Neural cell (in vitro differentiated cells): ENCODE measurements at regions not wholly inside any gene's neighbourhood (a gene's known extent, or its start where the extent isn't known, plus 50 kb on each side); places are given as distances from the start of the nearest gene placed in this dataset.

Experiments
- EP300 ChIP-seq: fragments of 450-650 bp; conservative IDR thresholded peaks from 2 replicates; pipeline ENCODE4 v1.6.1; 2014; ENCODE audit warnings: antibody characterized with exemption, mild to moderate bottlenecking, moderate library complexity; ENCODE audit not compliant: poor library complexity, severe bottlenecking
- EZH2 ChIP-seq: fragments of 200-600, 300-800 bp; shearing (Covaris generic), sonication (generic); IDR thresholded peaks from 2 replicates; pipeline ENCODE4 v1.6.1; 2014; ENCODE audit warnings: antibody characterized with exemption, low read length, borderline replicate concordance, mild to moderate bottlenecking; ENCODE audit not compliant: insufficient read depth, poor library complexity, severe bottlenecking
- POLR2AphosphoS5 ChIP-seq: IDR thresholded peaks from 2 replicates; pipeline ENCODE4 v1.6.1; 2012
- RAD21 ChIP-seq: fragments of 450-650 bp; conservative IDR thresholded peaks from 2 replicates; pipeline ENCODE4 v1.6.1; 2014; ENCODE audit warnings: antibody characterized with exemption, mild to moderate bottlenecking, moderate library complexity
- SMC3 ChIP-seq: fragments of 450-650 bp; conservative IDR thresholded peaks from 2 replicates; pipeline ENCODE4 v1.6.1; 2014; ENCODE audit warnings: antibody characterized with exemption, mild to moderate bottlenecking, moderate library complexity; ENCODE audit not compliant: poor library complexity
- TAF1 ChIP-seq: IDR thresholded peaks from 2 replicates; pipeline ENCODE4 v1.6.1; 2012; ENCODE audit warnings: low read depth
- TF ChIP-seq, protein P1 (sequence below): fragments of 450-650 bp; IDR thresholded peaks from 2 replicates; pipeline ENCODE4 v1.5.1; 2014; ENCODE audit warnings: antibody characterized with exemption, mild to moderate bottlenecking, moderate library complexity; ENCODE audit not compliant: poor library complexity, severe bottlenecking
- TF ChIP-seq, protein P2 (sequence below): IDR thresholded peaks from 2 replicates; pipeline ENCODE4 v1.6.1; 2012; ENCODE audit warnings: borderline replicate concordance

DNA sequence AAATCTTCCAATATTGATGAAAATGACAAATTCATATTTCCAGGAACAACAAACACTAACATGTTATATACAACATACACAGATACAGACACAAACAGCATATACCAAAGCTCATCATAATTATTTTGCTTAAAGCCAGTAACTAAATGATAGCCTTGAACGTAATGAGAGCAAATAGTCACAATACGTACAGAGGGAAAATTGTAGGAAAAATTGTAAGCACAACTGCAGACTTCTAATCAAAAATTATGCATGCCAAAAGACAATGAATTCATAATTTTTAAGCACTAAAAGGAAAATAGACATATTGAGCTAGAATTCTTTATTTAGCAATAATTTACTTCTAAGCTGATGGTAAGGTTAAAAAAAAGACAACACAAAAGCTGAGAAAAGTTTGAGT, 1466.9 kb upstream of the CELF2 start:
- TF ChIP-seq TAF1: no peak
- TF ChIP-seq, protein P1, sequence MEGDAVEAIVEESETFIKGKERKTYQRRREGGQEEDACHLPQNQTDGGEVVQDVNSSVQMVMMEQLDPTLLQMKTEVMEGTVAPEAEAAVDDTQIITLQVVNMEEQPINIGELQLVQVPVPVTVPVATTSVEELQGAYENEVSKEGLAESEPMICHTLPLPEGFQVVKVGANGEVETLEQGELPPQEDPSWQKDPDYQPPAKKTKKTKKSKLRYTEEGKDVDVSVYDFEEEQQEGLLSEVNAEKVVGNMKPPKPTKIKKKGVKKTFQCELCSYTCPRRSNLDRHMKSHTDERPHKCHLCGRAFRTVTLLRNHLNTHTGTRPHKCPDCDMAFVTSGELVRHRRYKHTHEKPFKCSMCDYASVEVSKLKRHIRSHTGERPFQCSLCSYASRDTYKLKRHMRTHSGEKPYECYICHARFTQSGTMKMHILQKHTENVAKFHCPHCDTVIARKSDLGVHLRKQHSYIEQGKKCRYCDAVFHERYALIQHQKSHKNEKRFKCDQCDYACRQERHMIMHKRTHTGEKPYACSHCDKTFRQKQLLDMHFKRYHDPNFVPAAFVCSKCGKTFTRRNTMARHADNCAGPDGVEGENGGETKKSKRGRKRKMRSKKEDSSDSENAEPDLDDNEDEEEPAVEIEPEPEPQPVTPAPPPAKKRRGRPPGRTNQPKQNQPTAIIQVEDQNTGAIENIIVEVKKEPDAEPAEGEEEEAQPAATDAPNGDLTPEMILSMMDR: no peak
- TF ChIP-seq POLR2AphosphoS5: no peak
- no peak for TF ChIP-seq EP300
- no peak for TF ChIP-seq EZH2
- no peak for TF ChIP-seq SMC3
- TF ChIP-seq, protein P2, sequence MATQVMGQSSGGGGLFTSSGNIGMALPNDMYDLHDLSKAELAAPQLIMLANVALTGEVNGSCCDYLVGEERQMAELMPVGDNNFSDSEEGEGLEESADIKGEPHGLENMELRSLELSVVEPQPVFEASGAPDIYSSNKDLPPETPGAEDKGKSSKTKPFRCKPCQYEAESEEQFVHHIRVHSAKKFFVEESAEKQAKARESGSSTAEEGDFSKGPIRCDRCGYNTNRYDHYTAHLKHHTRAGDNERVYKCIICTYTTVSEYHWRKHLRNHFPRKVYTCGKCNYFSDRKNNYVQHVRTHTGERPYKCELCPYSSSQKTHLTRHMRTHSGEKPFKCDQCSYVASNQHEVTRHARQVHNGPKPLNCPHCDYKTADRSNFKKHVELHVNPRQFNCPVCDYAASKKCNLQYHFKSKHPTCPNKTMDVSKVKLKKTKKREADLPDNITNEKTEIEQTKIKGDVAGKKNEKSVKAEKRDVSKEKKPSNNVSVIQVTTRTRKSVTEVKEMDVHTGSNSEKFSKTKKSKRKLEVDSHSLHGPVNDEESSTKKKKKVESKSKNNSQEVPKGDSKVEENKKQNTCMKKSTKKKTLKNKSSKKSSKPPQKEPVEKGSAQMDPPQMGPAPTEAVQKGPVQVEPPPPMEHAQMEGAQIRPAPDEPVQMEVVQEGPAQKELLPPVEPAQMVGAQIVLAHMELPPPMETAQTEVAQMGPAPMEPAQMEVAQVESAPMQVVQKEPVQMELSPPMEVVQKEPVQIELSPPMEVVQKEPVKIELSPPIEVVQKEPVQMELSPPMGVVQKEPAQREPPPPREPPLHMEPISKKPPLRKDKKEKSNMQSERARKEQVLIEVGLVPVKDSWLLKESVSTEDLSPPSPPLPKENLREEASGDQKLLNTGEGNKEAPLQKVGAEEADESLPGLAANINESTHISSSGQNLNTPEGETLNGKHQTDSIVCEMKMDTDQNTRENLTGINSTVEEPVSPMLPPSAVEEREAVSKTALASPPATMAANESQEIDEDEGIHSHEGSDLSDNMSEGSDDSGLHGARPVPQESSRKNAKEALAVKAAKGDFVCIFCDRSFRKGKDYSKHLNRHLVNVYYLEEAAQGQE: no peak
- TF ChIP-seq RAD21: no peak
